COLO668 (cell line): ENCODE measurements at regions not wholly inside any gene's neighbourhood (a gene's known extent, or its start where the extent isn't known, plus 50 kb on each side); places are given as distances from the start of the nearest gene placed in this dataset.
A peak's percentile ranks its signal among the peaks of the same experiment; 100 is the strongest.

Experiments
- DNase-seq: peaks from one replicate; lab custom pipeline; 2025; ENCODE audit not compliant: unreplicated experiment; lab: John Stamatoyannopoulos, UW

DNA sequence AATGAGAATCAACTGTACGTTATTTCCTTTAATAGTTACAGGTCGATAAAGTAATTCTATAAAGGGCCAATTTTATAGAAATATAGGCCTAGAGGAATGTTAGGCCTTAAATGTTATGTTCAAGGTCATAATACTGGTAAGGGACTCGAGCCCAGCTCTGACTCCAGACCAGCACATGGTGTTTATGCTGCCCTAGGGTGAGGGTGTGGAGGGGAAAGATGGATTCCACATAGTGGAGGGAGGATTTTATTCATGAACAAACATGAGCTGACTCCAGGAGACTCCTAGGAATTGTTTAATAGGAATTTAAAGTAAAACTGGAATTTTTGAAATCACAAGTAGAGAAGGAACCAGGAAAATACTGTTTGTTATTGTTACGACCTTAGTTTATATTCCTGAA, 139.9 kb downstream of the LACC1 start:
- no peak for DNase-seq

DNA sequence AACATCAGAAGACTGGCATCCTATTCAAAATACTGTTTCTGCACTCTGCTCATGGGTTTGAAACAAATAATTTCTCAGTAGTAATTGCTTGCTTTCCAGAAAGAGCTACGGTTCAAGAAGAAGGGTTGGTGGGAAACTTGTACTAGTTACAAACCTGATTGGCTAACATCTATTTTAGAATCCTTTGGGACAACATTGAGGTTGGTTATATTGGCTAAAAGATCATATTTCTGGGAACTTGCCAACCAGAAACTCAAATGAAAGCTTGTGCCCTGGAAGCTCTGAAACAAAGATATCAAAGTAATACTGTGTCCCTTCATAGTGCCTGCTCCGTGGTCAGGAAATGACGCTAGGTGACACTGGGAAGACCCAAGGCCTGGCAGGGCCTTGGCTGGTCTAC, 141.7 kb downstream of the LACC1 start:
- DNase-seq, result no peak

DNA sequence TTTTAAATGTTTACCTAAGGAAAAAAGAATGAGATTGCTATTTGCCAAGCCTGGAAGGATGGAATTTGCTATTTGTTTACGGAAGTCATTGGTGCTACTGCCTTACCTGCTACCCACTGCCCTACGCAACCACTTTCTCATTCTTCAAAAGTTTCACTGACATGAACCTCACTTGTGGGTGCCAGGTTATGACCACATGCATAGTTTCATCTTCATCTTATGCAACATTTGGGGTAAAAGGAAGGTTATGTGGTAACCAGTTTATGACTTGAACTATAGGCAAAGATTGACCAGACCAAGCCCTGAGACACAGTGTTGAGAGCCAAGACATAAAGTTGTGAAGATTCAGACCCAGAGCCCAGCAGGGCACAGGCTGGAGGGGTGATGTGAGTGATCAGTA, 142.5 kb downstream of the LACC1 start:
- DNase-seq, result no peak

DNA sequence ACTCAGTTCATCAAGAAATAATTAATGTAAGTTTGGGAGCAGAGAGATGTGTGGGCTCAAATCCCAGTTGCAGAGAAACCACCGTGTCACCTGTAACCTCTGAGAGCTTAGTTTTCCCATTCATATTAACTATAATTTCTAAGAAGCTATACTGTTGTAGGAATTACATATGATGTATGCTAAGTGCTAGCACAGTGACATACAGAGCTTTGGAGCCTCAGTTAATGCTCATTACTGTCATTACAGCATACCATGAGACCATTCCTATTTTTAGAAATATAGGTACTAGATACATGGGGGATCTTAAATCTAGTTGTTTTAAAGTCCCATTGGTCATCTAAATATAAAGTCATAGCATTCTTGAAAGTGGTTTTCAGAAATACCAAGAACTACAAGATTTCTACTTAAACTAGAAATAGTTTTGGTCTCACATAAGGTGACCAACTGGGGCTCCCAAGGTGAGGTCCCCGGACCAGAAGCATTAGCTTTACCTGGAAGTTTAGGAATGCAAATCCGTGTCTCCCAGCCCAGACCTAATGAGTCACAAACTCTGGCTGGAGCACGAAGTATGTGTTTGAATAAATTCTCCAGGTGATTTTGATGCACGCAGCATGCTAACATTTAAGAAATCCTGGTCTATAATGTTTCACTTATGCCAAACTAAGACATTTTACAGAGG, 144.6 kb downstream of the LACC1 start:
- no peak for DNase-seq

DNA sequence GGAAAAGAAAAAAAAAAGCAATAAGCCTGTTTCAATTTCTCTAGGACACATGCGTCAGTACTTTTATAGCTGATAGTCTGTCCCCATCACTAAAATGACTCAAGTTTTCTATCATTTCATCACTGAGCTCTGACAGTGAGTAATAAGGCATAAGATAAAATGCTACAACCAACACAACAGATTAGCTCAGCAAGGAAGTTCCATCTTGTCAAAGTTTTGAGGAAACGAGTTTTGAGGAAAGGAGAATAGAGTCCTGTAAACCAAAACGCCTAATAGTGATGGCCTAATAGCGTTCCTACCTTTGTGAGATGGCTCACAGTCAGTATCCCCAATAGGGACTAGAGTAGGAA, 145.1 kb downstream of the LACC1 start:
- DNase-seq, result no peak

DNA sequence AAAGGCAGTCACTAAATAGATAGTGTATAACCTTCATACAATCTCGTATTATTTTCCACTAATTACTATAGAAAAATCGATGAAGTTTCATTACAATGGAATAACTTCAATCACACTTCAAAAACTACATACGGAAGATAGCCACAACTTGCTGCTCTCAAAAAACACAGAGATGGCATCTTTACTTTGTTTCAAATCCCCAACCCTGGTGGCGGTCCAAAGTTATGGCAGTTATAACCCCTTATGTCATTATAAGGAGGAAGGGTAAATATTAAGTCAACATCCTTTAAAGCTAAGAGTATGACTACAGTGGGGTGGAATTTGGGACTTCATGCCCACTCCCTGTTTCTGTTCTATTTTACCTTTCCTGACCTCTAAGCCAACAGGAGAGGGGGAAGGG, 146.5 kb downstream of the LACC1 start:
- DNase-seq, result no peak

DNA sequence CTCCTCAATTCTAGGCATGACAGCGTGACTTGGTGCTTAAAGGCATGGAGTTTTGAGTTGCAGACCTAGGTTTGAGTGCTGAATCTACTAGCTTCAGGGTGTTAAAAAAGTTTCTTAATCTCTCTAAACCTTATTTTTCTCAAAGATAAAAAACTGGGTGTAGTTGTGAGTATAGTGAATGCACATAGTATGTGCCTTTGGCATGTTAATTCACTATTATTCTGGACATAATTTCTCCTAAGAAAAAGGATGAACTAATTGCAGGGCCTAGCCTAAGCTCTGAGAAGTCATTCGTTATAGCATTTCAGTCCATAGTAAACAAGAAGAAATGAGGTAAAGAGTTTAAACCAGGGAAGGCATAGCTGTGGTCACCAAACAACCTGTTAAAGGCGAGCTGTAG, 149.0 kb downstream of the LACC1 start:
- DNase-seq, result no peak

DNA sequence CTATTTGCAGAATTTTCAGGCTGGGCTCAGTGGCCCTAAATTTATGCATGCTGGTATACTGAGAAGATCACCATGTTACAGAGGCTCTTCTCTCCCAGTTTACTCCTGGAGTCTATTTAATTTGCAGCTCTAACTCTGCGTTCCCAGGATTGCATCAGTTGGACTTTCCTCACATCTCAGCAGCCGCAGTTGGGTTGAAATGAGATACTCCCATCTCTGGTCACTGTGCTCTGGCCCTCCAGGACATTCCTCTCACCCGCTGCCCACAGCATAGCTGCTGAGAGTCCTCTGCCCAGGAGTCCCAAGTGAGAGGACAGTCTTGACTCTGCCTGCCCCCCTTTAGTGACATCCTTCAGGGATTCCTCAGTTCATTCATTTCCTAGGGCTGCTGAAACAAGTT, 150.9 kb downstream of the LACC1 start:
- no peak for DNase-seq

DNA sequence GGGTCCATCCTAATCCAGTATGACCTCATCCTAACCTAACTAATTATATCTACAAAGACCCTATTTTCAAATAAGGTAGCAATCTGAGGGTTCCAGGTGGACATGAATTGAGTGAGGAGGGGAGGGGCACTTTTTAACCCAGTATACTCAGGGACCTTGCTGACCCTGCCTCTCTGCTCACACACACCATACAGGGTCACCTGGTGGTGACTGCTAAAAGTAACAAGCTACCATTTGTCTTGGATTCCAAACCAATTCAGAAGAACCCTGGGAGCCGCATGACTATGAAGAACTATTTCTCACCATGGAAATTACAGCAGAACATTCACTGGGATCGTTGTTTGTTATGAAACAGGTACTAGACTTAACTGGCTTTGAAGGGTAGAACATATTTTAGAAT, 151.9 kb downstream of the LACC1 start:
- no peak for DNase-seq

DNA sequence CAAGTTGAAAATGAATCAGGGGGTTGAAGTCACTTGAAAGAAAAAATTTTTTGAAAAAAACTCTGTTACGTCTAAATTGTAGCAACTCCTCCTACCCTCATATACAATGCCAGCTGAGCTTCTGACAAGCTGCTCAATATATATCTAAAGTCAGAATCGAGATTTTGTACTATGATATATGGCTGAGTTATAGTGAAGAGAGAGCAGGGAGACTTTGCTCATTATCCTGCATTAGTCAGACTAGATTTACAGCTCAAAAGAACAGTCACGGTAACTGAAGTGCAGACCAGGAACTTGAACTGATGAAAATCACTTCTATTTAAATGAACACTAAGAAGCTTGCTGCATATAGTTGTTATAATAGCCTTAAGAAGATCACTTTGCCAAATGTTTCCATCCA, 153.1 kb downstream of the LACC1 start:
- DNase-seq, result no peak

DNA sequence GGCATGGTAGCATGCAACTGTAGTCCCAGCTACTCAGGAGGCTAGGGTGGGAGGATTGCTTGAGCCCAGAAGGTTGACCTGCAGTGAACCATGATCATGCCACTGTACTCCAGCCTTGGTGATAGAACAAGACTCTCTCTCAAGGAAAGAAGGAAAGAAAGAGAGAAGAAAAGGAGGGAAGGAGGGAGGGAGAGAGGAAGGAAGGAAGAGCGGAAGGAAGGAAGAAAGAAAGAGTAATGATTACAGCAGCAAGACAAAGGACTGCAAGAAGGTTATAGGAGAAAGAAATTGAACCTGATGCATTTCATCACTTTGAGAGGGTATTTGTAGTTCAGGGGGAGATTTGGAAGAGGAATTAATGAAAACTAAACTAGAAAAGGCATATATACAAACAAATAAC, 155.7 kb downstream of the LACC1 start:
- no peak for DNase-seq

DNA sequence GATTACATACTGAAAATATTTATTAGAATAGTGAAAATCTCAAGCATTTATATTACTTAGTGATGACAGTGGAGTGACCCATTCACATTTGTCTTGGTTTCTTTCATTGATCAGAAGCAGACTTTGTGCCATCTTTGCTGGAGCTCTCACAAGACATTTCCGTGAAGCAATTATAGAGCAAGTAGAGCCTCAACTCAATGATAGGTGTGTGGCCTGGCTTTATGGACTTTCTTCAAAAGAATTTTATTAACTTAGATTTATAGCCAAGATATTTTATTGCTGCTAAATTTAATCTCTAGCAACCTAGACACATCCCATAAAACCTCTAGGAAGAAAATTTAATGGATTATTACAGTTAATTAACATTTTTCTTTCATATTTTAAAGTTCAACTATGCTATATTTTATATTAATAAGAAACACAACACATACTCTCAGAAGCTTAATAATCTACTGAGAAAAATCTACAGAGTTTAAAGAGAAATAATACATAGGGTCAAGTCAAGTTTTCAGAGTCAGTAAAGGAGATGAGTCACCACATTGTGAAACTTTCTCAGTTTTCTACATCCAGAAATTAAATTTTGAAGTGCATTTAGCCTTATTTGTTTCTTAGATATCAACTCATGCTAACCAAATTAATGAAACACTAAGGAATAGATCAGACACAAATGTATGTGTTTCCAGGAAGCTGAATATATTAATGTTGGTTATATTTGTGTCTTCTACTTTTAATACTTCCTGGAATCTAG, 160.5 kb downstream of the LACC1 start:
- DNase-seq, result no peak

DNA sequence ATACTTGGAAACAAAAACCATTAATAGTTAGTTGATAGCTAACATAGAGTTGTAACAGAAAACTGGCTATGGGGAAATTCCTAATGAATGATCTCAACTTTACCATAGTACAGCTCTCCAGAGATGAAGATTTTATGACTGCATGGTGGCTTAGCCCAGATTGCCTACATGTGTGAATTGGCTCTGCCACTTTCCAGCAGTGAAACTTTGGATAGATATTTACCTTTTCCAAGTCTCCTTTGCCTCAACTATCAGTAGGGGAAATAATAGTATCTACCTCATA, 161.1 kb downstream of the LACC1 start:
- DNase-seq, result no peak

DNA sequence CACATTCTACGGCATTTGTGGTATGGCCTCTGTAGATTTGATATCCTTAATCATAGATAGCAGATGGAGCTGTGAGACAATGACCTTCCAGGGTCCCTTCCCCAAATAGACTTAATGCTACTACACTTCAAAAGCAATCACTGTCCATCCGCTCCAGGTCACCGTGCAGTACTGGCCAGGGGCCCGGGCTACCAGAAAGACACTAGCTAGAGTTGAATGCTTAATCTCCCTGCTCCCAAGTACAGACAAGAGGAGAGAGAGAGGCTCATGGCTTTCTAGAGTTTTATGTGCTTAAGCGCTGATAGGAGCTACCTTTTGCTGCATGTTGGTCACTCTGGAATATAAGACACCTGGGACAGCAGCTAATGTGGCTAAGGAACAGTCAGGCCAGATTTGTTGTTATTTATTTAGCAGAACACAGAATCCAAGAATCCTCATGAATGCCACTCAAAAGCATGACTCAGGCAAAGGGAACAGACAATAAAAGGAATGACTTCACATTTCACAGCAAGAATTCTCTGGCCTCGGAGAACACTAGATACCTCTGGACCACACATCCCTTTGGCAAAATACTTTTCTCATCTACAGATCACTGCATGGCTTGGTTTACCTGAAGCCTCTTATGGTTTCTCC, 165.0 kb downstream of the LACC1 start:
- DNase-seq, result no peak

DNA sequence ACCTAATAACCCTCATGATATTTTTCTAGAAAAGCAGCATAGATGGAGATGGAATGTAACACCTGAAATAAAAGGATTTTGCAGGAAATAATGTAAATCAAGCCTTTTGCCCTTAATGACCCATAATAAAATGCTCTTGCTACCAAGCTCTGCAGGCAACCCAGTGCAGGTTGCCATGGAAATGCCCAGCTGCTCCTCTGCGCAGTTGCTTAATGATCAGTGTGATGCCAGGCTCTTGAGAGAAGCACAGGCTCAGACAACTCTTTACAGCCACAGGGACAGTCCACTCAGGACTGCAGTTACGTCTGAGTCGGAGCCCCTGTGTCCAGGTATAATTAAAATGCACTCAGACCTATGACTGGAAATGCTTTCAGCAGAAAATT, 165.5 kb downstream of the LACC1 start:
- no peak for DNase-seq

DNA sequence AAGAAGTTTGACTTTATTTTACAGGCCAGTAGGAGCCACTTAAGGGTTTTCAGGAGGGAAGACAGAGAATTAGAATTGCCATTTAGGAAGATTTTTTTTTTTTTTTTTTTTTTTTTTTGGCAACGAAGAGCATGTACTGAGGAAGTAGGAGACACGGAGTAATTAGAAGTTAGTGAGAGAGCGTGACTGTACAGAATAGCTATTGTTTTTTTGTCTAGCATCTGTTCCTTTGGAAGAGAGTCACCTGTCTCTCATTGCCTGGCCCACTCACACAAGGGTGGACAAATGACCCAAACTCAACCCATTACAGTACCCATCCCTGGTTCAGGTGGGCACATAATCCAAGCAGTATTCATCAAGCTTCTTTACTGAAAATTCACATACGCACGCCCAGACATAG, 166.7 kb downstream of the LACC1 start:
- DNase-seq, result no peak

DNA sequence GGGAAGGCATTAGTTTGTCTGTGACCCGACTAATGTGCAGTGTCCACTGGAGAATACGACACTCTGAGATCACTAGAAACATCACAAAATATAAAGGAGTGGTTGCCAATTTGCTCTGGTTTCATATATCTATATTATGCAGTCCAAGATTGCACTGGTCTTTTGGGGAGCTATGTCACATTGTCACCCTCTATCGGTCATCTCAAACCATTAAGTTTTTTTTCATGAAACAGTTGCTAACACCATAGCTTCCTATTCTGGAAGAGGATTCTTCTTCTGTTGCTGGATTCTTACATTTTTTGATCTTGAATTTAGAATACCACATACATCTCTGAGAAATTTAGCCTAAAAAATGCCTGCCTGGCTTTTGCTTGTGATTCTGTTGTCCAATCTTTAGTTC, 168.6 kb downstream of the LACC1 start:
- no peak for DNase-seq

DNA sequence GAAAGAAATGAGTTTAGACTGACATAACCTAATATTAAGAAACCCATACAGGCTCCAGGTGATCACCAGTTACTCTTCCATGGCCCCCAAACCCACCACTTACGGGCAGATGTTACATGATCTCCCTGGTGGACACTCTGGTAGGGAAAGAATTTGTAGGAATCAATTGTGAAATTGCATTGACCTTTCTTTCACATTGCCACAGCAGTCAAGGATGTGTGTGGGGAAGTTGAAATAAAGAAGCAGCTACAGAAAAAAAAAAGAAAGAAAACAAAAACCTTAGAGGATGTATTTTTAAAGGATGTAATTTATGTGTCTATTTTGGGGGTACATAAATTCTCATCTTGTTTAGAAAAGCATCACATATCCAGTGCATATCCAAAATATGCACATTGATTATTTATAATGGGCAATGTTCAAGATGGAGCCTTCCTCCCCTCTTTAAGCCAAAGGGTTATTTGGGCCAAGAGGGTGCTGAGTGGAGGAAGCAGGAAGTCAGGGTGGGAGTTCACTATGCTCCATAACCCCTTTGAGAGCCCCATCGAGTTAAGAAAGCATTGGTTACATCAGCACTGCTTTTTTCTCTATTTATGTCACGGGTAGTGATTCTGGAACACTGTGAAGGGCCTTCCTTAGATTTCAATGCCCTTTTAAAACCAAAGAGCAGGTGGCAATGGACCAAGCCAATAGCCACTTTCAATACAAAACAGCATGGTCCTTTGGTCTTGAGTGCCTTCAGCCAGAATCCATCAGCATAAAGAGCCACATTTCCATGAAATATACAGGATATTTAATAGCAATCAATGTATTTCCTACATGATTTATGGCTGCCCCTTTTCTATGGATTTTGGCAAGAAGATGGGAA, 169.6 kb downstream of the LACC1 start:
- no peak for DNase-seq

DNA sequence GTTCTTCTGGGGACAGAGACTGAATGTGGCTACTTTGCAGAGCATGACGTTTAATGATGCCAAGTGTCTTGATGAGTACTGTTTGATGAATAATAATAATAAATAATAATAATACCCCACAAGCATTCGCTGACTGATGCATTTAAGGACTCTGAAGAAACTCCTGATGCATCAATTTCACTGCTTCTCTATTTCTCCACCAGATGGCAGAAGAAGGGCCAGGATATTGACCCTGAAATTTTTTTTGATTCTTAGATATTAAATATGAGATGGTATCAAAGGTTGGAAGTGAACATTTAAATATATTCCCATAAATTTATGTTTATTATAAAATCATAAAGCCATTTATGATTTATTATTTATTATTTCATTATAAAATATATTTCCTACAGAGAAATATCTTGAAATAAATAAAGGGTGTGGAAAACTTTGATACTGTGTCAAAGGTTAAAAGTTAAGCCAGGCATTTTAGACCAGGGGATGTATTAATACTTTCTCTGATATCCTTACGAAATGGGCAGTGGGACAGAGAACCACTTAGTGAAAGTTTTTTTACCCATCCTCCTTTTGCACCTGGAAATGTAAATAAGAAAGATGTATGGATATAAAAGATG, 170.9 kb downstream of the LACC1 start:
- peak; percentile 23 for DNase-seq

DNA sequence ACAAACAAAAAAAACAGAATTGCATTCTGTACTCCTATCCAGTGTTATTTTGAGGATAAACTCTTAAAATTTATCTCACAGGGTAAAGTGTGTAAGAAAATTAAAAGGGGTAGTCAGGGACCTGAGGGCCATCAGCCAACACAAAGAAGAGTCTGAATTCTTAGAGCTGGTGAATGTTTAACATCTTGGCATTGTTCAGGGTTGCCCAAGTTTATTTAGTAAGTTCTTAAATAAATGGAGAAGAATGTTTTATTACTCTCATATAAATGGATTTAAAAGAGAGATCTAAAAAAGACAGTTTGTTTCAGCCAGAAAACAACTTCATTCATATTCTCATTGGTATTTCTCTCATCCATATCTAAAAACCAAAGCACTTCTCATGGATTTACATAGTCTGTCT, 171.7 kb downstream of the LACC1 start:
- no peak for DNase-seq

DNA sequence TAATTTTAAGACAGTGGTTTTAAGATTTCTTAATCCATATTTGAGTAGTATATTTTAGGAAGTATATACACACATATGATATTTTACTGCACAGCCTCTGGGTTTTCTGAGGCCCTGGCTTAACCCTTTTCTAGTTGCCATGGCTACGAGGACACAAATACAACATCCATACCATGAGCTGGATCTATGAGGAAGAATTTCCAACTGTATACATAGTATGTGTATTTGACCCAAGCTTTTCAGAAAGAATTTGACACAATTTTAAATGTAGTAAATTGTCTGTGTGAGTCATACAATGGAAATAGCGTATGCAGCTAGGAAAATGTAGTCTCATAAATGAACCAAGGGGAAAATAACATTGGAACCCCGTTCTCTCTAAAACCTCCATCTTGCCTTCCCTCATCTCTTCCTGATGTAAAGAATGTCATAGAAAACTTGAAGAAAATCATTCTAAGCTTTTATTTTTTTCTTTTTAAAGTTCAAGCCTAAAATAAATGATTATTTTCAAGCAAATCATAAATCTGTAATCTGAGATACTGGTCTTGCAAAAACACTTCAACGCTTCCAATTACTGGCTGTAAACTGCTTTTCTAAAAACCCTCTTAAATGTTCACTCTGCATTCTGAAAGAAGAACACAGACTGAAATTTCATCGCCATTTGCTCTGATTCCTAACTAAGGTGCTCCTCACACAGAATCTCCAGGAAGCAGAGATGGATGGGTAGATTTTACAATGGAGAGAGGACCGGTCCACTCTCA, 172.4 kb downstream of the LACC1 start:
- peak; percentile 24 for DNase-seq
